NCI-H1048 (cell line): ENCODE measurements at regions not wholly inside any gene's neighbourhood (a gene's known extent, or its start where the extent isn't known, plus 50 kb on each side); places are given as distances from the start of the nearest gene placed in this dataset.

Source experiments
- DNase-seq: peaks from one replicate; lab custom pipeline; 2025; lab: John Stamatoyannopoulos, UW

DNA sequence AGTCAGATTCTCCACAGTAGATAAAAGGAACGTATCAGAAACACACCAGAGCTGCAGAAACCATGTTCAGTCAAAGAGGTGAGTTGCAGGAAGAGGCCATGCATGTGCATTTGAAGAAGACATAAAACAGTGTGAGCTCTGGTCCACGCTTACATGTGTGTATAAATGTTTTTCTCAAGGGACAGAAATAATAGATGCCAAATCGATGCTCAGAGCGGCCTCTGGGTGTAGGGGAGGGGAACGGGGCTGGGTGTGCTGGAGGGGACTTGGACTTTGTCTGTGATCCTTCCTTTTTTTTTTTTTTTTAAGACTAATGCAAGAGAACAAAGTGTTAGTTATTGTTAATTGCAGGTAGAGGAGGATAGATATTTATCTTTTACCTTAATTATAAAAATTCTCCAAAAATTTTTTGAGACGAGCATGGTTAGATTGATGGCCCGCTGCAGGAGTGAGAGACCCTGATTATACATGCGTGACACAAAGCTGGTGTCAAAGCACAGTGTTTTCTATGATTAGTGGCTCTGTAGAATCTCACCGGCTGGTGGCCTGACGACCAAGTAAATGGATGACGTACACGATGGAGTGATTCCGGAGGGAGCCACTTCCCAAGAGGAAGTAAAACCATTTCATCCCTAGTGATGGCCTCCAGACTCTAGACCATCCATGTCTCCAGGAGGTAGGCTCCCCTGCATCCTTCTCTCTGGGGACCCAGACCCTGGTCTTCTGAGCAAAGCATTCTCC lies 240.2 kb downstream of the ENGASE start:
- DNase-seq = no peak

DNA sequence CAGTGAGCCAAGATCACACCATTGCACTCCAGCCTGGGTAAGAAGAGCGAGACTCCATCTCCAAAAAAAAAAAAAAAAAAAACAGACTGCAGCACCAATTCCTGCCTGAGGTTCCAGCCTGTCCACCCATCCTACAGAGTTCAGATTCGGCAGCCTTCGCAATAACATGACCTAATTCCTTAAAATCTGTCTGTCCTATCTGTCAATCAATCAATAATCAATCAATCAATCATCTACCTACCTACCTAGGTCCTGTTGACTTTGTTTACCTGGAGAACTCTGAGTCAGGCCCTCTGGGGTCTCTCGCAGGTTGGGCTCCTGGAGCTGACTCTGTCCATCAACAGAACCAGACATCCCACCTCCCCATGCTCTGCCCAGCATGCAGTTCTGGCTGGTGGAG lies 236.7 kb downstream of the ENGASE start:
- DNase-seq = no peak

DNA sequence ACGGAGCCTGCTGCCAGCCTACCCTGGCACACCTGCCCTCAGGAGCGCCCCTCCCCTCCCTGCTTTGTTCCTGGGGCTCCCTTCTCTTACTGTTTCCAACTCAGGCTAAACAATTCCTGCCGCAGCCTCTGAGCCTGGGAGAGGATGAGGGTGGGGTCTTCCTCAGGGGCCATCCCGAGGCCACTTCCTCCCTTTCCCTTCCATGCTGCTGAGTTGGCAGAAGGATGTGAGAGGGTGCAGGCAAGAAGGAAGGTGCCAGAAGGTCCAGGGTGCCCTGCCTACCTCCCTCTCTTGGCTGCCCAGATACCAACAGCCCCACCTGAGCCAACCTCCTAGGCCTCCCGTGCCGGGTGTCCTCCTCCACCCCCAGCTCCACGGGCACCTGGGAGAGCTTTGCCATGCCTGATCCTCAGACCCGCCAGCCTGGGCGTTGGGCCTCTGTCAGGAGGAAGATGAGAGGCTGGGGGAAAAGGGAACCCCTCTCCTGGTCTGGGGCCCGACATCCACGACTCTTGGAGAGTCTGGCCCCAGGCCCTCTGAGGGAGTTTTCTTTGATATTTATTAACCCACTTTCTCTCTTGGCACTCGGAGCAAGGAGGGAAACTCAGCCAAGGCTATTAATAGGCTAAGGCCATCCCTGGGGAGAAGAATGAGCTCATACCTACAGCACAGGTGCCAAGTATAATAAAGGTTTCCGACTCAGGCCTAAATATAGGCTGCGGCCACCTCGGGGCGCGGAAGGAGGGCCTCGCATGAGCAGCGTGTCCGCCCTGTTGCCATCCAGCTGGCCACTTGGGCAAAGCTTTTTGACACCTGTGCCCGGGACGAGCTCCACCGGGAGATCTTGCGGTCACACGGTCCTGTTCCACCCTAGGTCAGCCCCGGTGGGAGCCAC lies 232.0 kb downstream of the ENGASE start:
- DNase-seq = no peak

DNA sequence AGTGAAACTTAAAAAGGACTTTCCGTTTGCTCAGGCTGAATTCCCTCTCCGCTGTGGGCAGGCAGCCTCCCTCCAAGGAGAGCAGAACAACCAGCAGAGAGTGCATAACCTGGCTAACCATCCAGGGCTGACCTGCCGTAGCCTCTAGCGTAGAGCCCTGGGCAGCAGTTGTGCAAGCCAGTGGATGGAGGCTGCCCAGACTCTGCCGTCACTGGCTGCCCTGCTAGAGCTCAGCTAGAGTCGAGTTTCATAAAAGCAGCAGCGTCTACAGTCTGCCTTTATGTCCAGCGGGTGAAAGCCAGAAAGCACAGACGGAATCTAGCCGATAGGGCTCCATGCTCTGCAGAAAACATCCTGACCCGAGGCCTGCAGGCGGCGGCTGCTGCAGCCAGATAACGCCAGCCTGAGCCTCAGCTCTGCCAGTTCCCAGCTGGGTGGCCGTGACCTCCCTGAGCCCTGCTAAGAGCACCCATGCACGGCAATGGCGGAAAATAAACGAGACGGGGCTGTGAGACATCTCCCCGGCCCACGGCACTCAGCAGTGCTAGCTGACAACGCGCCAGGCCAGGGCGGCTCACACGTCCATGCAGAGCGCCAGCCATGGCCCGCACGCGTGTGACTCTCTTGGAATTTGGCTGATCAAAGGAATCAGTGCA lies 231.3 kb downstream of the ENGASE start:
- DNase-seq = no peak

DNA sequence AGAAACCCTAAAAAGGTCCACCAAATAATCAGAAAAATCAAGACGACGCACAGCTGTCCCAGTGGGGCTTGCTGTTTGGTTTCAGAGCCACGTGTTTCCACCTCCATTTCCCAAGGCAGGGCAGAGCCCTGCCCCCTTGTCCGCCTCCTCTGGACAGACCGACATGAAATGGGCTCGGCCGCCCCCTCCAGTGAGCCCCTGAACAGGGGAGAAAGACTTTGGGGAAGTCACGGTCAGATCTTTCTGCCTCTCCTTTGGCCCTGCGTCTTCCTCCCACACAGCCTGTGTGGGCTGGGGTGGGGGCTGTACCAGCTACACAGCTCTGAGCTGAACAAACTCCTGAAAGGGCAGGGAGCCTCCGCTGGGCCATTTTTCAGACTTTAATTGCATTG lies 230.7 kb downstream of the ENGASE start:
- DNase-seq = no peak

DNA sequence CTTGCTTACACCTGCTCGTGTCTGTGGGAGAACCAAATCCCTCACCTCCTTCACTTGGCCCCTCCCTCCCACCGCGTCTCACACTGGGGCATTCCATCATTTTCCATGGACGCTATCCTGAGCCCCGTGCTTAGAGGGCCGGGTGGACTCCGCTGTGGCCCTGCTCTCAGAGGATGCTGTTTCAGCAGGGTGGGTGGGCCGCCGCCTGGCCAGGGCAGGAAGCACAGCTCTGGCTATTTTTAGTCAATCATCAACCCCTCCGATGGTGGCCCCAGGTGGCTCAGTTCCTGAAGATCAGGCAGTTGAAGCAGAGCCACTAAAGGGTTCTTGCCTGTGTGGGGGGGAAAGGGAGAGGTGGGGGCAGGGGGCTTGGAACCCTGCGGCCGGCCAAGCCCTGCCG lies 230.3 kb downstream of the ENGASE start:
- no peak for DNase-seq

DNA sequence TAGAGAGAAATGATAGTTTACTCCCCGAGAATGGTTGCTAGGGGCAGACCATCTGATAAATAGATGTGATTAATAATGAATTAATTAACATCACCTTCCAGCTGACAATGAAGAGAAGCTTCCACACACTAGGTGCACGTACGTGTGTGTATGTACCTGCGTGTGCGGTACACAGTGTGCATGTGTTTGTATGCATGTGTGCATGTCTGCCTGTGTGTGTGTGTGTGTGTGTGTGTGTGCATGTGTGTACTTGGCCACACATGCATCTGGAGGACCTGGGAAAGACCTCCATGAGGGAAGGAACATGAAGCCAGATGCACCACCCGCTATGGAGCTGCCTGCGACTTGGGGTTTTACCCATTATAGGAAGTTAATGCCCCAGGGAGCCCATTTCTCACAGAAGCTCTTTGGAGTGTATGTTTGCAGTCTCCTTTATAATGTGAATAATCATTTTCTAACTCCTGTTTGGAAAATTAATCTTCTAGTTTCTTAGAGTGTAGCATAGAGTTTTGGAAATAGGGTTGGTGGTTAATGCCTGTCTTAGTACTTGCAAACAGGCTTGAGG lies 229.1 kb downstream of the ENGASE start:
- no peak for DNase-seq

DNA sequence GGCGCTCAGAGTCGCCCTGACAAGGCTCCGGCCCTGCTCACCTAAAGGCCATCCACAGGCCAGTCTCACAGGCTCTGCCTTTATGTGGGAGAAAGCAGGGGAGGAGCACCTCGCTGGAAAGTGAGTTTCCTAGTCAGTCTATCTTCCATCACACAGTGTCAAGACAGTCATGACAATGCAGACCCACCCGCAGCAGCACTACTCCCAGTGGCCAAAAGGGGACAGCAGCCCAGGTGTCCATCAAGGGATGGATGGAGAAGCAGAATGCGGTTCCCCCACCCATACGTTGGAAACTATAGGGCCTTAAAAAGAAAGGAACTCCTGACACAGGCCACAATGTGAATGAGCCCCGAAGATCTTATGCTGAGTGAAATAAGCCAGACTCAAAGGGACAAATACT lies 226.8 kb downstream of the ENGASE start:
- no peak for DNase-seq

DNA sequence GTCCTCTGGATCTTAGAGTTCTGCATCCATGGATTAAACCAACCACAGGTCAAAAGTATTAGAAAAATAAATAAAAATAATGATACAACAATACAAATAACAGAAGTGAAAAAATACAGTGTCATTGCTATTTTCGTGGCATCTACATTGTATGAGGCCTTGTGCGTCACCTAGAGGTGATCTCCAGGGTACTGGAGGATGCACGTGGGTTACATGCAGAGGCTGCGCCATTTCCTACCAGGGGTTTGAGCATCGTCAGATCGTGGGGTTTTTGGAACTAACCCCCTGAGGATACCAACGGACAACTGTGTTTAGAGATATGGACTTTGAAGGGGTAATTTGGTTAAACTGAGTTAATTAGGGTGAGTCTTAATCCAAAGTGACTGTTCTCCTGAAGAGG lies 224.7 kb downstream of the ENGASE start:
- DNase-seq = no peak

DNA sequence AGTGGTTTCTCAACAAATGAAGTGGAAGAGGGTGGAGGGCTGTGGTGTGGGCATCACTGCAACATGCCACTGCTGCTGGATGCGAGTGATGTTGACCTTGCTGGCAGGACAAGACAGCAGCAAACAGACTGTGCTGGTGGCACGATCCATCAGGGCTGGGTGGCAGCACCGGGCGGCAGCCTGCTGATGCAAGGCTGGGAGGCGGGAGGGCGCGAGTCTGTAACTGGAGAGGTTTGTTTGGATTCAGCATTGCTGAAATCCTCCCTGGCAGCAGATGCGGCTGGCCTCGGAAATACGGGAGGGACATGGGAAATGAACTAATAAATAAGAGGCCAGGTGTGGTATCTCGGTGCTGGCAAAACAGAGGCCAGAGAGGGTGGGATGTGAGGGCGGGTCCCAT lies 224.2 kb downstream of the ENGASE start:
- DNase-seq = no peak

DNA sequence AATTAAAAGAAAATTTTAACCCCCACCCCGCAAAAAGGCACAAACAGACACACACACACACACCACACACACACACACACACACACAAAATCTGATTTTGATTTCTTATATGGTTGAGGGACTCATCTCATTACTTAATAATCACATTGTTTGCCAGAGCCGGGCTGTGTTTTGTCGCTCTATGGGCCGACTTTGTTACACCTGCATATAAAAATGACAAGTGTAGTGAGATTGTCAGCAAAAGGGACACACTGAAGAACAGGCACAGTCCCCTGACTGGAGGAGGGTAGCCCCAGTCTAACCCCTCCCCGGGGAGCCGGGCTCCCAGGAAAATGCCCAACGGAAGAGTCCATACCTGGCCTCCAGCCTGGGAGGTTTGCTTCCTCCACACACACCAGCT lies 221.6 kb downstream of the ENGASE start:
- no peak for DNase-seq

DNA sequence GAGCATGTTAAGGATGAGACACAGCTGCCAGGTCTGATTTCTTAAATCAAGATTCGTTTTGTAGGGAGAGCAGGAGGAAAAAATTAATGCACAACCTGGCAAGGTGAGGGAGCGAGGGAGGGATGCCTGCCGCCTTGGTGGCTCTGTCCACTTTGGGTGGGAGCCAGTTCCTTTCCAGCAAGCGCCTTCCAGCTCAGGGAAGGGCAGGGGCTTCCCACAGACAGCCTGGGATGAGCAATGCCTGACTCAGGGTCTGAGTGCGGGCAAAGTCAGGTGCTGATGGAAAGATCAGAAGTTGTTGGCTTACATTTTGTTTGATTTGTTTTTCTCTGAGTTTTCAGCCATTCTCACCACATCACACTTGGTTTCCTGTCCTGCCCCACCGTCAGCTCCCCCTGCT lies 220.7 kb downstream of the ENGASE start:
- no peak for DNase-seq

DNA sequence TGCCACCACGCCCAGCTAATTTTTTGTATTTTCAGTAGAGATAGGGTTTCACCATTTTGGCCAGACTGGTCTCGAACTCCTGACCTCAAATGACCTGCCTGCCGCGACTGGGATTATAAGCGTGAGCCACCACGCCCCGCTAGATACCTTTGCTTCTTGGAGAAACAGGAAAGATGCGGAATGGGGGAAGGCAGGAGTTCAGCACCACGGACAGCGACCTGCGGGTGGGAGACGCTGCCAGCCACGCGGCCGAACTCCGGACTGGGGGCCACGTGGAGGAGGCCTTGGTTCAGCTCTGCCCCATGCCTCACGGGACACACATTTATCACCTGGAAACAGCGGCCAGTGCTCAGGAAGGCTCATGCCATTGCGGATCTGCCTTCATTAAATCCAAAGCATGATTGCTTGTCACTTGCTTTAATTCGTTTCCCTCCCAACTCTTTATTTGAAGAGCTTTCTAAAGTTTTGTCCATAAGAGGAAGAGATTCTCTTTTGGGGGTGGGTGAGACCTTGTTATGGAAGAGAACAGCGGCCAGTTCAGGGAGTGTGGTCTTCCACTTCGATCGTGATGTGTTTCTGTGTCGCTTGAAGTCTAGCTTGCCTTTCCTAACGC lies 219.9 kb downstream of the ENGASE start:
- DNase-seq = peak; percentile 33

DNA sequence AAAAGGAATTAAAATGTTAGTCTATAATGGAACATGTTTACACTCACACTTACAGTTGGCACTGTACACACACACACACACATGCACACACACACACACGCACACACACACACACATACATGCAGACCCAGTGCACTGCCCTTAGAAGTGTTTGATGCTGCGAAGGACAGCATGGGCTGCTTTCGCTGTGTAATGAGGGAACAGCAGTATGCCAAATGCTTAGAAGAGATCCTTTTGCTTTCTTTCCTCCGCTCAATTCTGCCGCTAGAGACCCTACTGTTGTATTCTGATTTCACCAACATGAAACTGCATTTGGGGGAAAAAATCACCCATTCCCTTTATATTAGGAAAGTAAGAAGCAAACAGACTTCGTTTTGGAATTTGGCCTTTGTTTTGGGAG lies 217.9 kb downstream of the ENGASE start:
- DNase-seq = no peak

DNA sequence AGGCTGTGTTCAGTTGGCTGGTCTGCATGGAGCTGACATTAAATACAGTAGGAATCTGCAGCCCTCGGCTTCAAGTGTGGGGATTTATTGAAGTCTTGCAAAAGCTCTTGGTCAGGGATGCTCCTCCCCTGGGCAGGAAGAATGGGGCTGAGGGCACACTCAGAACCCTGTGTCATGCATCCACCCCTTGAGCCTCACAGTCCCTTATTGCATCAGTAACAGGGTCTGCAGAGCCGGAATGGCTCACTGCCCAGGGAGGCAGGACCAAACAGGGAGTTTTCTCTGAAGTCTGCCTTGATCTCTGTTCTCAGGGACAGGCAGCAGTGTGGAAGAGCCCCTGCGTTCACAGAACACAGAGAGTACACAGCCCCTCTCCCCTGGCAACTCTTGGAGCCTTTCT lies 216.8 kb downstream of the ENGASE start:
- no peak for DNase-seq

DNA sequence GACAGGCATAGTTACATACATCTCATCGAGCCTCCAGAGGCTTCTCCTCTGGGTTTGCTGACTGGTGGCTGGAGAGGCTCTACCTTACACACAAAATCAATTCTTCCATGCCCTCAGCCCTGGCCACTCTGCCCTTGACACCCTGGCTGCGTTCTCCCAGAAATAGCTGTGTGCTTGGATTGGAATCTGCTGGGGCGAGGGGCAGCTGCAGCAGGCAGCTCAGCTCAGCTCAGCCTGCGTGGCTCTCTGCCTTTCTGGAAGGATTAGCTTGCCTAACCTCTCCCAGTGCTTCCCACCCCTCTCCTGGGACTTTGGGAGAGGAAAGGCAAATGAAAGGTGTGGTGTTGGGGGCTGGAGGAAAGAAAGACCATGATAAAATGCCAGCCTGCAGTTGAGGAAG lies 216.1 kb downstream of the ENGASE start:
- no peak for DNase-seq

DNA sequence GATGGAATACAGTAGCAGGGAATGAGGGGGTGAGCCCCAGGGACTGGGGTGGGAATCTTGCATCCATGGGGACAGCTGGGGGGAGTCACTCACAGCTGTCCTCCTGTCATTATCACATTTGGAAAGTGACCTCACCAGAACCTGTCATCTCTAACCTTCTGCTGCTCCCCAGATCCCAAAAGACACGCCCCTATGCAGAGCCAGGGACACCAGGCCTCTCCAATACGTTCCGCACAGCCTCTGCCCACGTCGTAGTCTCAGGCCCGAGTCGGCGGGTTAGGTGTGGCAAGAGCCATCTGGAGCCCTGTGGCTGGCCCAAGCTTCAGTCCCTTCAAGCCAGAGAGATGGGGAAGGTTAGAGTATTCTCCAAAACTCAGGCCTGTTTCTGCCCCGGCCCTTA lies 214.3 kb downstream of the ENGASE start:
- DNase-seq = no peak

DNA sequence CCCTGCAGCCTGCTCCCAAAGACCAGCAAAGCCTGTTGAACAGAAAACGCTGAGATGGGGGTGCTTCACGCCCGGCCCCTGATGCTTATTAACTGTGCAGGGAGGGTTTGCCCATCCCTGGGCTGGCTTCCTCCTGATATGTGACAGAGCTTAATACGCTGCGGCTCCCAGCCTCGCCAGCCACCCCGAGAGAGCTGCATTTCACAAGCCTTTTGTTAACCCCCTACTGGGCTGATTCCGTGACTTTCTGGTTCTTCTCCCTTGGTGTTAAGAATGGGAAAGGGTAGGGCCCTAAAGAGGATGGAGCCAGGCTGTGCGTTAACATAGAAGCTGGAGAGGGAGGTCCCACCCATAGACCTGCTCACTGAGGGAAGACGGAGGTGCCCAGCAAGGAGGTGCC lies 211.8 kb downstream of the ENGASE start:
- DNase-seq = no peak

DNA sequence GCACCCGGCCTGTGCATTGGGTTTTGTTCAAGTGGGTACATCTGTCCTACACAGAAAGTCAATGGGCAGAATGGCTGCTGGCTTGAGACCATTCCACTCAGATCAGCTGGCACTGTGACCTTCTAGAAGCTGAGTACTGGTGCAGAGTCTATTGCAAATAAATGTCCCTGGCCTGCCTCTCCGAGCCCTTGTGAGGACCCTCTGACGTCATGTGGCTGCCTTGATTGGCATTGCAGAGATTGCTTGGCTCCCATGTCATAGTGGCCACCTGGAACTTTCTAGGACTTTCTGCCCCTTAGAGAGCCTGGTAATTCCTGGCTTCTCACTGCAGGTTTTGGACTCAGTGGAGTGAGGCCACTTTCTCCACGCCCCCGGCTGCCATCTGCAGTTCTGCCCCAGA lies 211.3 kb downstream of the ENGASE start:
- DNase-seq = no peak

DNA sequence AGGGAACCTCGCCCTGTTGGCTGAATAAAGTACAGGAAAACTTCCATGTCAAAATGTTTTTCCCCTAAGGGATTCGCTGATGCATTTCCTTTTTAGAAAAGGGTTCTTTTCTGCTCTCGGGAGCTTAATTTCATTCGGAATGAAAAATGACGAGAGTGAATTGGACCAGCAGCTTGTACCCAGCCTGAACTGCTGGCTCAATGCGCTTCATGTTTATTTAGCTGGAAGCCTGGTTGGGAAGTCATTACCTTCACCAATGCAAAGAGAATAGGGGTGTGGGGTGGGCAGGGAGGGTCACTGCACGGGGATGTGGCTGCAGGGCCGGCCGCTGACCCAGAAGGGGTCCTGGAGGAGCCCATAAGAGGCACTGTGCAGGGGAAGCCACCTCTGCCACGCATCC lies 207.7 kb downstream of the ENGASE start:
- no peak for DNase-seq

DNA sequence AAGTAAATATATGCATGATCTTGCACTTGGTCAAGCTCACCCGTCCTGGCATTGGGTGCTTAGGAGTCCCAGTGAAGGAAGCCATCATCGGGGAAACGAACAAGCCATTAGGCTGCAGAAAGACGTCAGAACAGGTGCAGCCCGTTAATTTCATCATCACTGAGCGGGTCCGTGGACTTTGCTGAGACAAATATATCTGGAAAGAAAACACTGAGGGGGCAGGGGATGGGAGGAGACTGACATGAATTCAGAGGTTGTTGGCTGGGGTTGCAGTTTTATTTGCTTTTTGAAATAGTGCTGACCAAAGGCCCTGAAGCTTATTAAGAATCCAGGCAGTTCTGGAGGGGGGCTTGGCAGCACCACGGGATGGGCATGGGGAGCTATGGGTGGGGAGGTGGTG lies 207.2 kb downstream of the ENGASE start:
- no peak for DNase-seq

DNA sequence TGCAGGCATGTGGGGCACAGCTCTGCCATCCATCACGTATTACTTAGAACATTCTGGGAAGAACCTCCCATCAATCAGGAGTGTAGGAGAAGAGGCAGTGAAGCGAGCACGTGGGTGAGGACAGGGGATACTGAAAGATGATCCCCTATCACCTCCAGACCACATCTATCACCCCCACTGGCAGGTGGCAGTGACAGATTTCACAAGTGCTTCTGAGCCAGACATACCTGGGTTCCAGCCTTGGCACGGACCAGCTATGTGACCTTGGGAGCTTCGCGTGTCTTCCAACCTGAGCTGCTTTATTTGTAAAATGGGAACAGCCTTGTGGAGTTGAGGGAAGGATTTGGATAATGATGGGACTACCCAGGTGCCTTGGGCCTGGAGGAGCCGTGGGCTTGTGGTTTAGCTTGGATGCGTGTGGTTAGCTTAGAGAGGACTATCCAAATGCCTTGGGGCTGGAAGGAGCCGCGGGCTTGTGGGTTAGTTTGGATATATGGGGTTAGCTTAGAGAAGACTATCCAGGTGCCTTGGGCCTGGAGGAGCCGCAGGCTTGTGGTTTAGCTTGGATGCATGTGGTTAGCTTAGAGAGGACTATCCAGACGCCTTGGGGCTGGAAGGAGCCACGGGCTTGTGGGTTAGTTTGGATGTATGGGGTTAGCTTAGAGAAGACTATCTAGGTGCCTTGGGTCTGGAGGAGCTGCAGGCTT lies 206.4 kb downstream of the ENGASE start:
- no peak for DNase-seq
